H9 (cell line): ENCODE measurements at regions not wholly inside any gene's neighbourhood (a gene's known extent, or its start where the extent isn't known, plus 50 kb on each side); places are given as distances from the start of the nearest gene placed in this dataset.
"Not testable (repeated sequence)": the region's sequence is repeated elsewhere in the genome, so short reads cannot be mapped to it uniquely, and the experiment has no call there.

Experiments used
- DNase-seq: peaks from one replicate; pipeline ENCODE4 v3.0.0-alpha.2; 2017
- H2AFZ ChIP-seq: one replicate; pipeline ENCODE4 v1.6.1; 2013; ENCODE audit warnings: mild to moderate bottlenecking, low read length, control low read depth, moderate library complexity
- H2AK5ac ChIP-seq: 2 replicates; pipeline ENCODE4 v1.6.1; 2013; ENCODE audit warnings: low read length, control low read depth, mixed read lengths; ENCODE audit not compliant: insufficient read length
- H2BK120ac ChIP-seq: one replicate; pipeline ENCODE4 v1.6.1; 2013; ENCODE audit warnings: low read depth, mild to moderate bottlenecking, low read length, control low read depth, inconsistent platforms; ENCODE audit not compliant: poor library complexity, severe bottlenecking
- H2BK12ac ChIP-seq: 2 replicates; pipeline ENCODE4 v1.6.1; 2013; ENCODE audit warnings: low read length, control low read depth, mixed read lengths, low read depth; ENCODE audit not compliant: insufficient read length
- H2BK15ac ChIP-seq: 2 replicates; pipeline ENCODE4 v1.6.1; 2013; ENCODE audit warnings: low read depth, low read length, control low read depth
- H2BK20ac ChIP-seq: one replicate; pipeline ENCODE4 v1.6.1; 2013; ENCODE audit warnings: low read depth, mild to moderate bottlenecking, low read length, control low read depth, inconsistent platforms; ENCODE audit not compliant: poor library complexity, severe bottlenecking
- H2BK5ac ChIP-seq: 2 replicates; pipeline ENCODE4 v1.6.1; 2013; ENCODE audit warnings: low read length, control low read depth, mixed read lengths; ENCODE audit not compliant: insufficient read length
- H3K14ac ChIP-seq: 2 replicates; pipeline ENCODE4 v1.6.1; 2013; ENCODE audit warnings: low read length, control low read depth; ENCODE audit not compliant: insufficient read depth
- H3K18ac ChIP-seq: 2 replicates; pipeline ENCODE4 v1.6.1; 2013; ENCODE audit warnings: low read depth, mild to moderate bottlenecking, mixed read lengths, low read length, control low read depth; ENCODE audit not compliant: insufficient read length
- H3K23ac ChIP-seq: 2 replicates; pipeline ENCODE4 v1.6.1; 2013; ENCODE audit warnings: low read length, control low read depth, mixed read lengths, low read depth; ENCODE audit not compliant: insufficient read length
- H3K23me2 ChIP-seq: 2 replicates; pipeline ENCODE4 v1.6.1; 2013; ENCODE audit warnings: low read depth, mild to moderate bottlenecking, mixed read lengths, low read length, control low read depth; ENCODE audit not compliant: insufficient read length, poor library complexity, severe bottlenecking
- H3K27ac ChIP-seq: 2 replicates; pipeline ENCODE4 v1.5.1; 2013; ENCODE audit warnings: low read length, control low read depth, mixed read lengths, low read depth; ENCODE audit not compliant: insufficient read length
- H3K27me3 ChIP-seq: 2 replicates; pipeline ENCODE4 v1.6.1; 2013; ENCODE audit warnings: low read length, control low read depth, inconsistent platforms; ENCODE audit not compliant: insufficient read depth
- H3K4ac ChIP-seq: 2 replicates; pipeline ENCODE4 v1.6.1; 2013; ENCODE audit warnings: low read depth, mild to moderate bottlenecking, control low read depth, inconsistent platforms, low read length, moderate library complexity
- H3K4me1 ChIP-seq: 2 replicates; pipeline ENCODE4 v1.6.1; 2013; ENCODE audit warnings: low read length, control low read depth, inconsistent platforms; ENCODE audit not compliant: insufficient read depth
- H3K4me2 ChIP-seq: 2 replicates; pipeline ENCODE4 v1.6.1; 2013; ENCODE audit warnings: low read length, control low read depth, mixed read lengths; ENCODE audit not compliant: insufficient read length, insufficient read depth
- H3K56ac ChIP-seq: 2 replicates; pipeline ENCODE4 v1.6.1; 2013; ENCODE audit warnings: low read depth, mild to moderate bottlenecking, mixed read lengths, low read length, control low read depth; ENCODE audit not compliant: insufficient read length
- H3K79me1 ChIP-seq: 2 replicates; pipeline ENCODE4 v1.6.1; 2013; ENCODE audit warnings: low read depth, mild to moderate bottlenecking, moderate library complexity, low read length, control low read depth, inconsistent platforms; ENCODE audit not compliant: insufficient read depth, poor library complexity, severe bottlenecking
- H3K79me2 ChIP-seq: 2 replicates; pipeline ENCODE4 v1.6.1; 2013; ENCODE audit warnings: low read length, control low read depth, inconsistent platforms; ENCODE audit not compliant: insufficient read depth
- H3K9ac ChIP-seq: 2 replicates; pipeline ENCODE4 v1.6.1; 2013; ENCODE audit warnings: low read length, control low read depth, mixed read lengths; ENCODE audit not compliant: insufficient read length; ENCODE audit errors: extremely low read depth
- H3K9me3 ChIP-seq: one replicate; pipeline ENCODE4 v1.6.1; 2013; ENCODE audit warnings: low read depth, low read length, inconsistent platforms; ENCODE audit not compliant: control insufficient read depth
- H3T11ph ChIP-seq: one replicate; pipeline ENCODE4 v1.6.1; 2013; ENCODE audit warnings: mild to moderate bottlenecking, low read length, control low read depth, inconsistent platforms
- H4K20me1 ChIP-seq: one replicate; pipeline ENCODE4 v1.6.1; 2013; ENCODE audit not compliant: control insufficient read depth, insufficient read length, insufficient read depth
- H4K5ac ChIP-seq: 2 replicates; pipeline ENCODE4 v1.6.1; 2013; ENCODE audit warnings: low read depth, mild to moderate bottlenecking, mixed read lengths, low read length, control low read depth; ENCODE audit not compliant: insufficient read length
- H4K8ac ChIP-seq: replicated peaks from 2 replicates; pipeline ENCODE4 v1.6.1; 2013; ENCODE audit warnings: low read length, control low read depth, mixed read lengths, low read depth; ENCODE audit not compliant: insufficient read length
- H4K91ac ChIP-seq: 2 replicates; pipeline ENCODE4 v1.6.1; 2013; ENCODE audit warnings: low read depth, mild to moderate bottlenecking, moderate library complexity, mixed read lengths, low read length, control low read depth; ENCODE audit not compliant: insufficient read length
- H3K27ac Mint-ChIP-seq, 3 experiments: 2 replicates in 2 of 3; 3 replicates in 1 of 3; pipeline ENCODE4 v1.8.0; 2020 to 2021; ENCODE audit warnings: mixed read lengths in 3 of 3, mild to moderate bottlenecking in 1 of 3, moderate library complexity in 1 of 3
- H3K27me3 Mint-ChIP-seq: 2 replicates; pipeline ENCODE4 v1.8.0; 2021; ENCODE audit warnings: low read depth, mild to moderate bottlenecking, moderate library complexity, mixed read lengths
- H3K36me3 Mint-ChIP-seq, 3 experiments: 2 replicates in 2 of 3; 3 replicates in 1 of 3; pipeline ENCODE4 v1.8.0; 2020 to 2021; ENCODE audit warnings: low read depth in 3 of 3, mixed read lengths in 3 of 3; ENCODE audit not compliant: insufficient read depth in 1 of 3
- H3K4me1 Mint-ChIP-seq, 2 experiments: 2 replicates each; pipeline ENCODE4 v1.8.0; 2020; ENCODE audit warnings: mixed read lengths in 2 of 2
- H3K4me3 Mint-ChIP-seq, 2 experiments: 2 replicates in 1 of 2; 3 replicates in 1 of 2; pipeline ENCODE4 v1.8.0; 2020 to 2021; ENCODE audit warnings: mild to moderate bottlenecking in 2 of 2, mixed read lengths in 2 of 2, moderate library complexity in 1 of 2
- H3K9me3 Mint-ChIP-seq, 2 experiments: 2 replicates in 1 of 2; 3 replicates in 1 of 2; pipeline ENCODE4 v1.8.0; 2020; ENCODE audit warnings: mild to moderate bottlenecking in 2 of 2, mixed read lengths in 2 of 2, moderate library complexity in 1 of 2
- WGBS: extraction: QIAGEN DNeasy Blood & Tissue Kit; methylation state at CpG from one replicate; pipeline ENCODE4 v1.1.7; 2013; ENCODE audit warnings: missing lambda C conversion rate, low lambda C conversion rate, mixed read lengths; ENCODE audit not compliant: insufficient read length; ENCODE audit errors: extremely low coverage; 5-methylcytosine and 5-hydroxymethylcytosine counted together
- TF ChIP-seq, protein P1 (sequence below): fragments of 200-600 bp; sonication (generic); conservative IDR thresholded peaks from 3 replicates; pipeline ENCODE4 v1.8.0; 2021; ENCODE audit warnings: antibody characterized with exemption, mild to moderate bottlenecking

DNA sequence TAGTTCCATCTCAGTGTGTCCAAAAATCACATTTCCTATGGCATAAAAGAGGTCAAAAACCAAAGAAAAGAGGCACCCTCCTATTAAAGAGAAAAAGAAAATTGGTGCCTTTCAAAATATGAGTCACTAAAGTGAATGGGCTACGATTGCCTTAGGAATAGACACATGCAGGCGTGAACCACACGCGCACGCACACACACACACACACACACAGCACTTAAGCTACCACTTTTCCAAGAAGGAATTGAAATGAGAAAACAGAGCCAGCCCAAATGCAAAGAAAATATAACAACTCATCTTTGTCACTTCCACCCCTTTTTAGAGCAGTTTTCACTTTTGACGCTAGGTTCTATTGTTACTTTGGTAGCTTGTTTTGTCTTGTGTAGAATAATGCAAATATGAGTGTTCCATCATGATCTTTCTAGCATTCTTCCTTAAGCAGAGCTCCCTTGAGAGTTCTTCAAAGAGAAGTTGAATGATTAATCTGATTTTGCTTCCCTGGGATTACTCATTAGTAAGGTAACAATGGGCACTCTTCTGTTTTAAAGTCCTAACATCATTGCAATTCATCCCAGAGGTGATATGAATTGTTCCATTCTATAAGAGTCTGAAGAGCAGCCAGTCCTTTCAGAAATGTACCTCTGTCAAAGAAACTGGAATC lies 239.2 kb upstream of the GNPDA2 start:
- Histone ChIP-seq H2BK5ac (no peak overlapping the region), H2BK15ac (no peak overlapping the region), H3K56ac (no peak overlapping the region), H2AK5ac (no peak overlapping the region), H3K4me1 (no peaks in the 10 kb centered on the region), H3K9me3 (peaks cover 7% of the 10 kb centered on the region), H3K4me2 (no peak overlapping the region), H2BK120ac (no peak overlapping the region), H4K20me1 (no peaks in the 10 kb centered on the region), H2BK20ac (no peak overlapping the region), H3K9ac (no peak overlapping the region), H3K14ac (no peak overlapping the region), H3K4ac (no peak overlapping the region), H3K27me3 (no peaks in the 10 kb centered on the region), H3T11ph (no peak overlapping the region), H4K5ac (no peak overlapping the region), H3K27ac (no peak overlapping the region), H3K23me2 (no peaks in the 10 kb centered on the region), H4K91ac (no peak overlapping the region), H3K79me2 (no peaks in the 10 kb centered on the region), H3K23ac (no peak overlapping the region), H4K8ac (no peak overlapping the region), H3K18ac (no peak overlapping the region), H2AFZ (no peak overlapping the region), H3K79me1 (no peaks in the 10 kb centered on the region), H2BK12ac (no peak overlapping the region)
- no peaks in the 10 kb centered on the region for H3K4me1 Mint-ChIP-seq
- H3K27me3 Mint-ChIP-seq: no peaks in the 10 kb centered on the region; the same call in 1 of the 2 replicates
- H3K36me3 Mint-ChIP-seq: peaks cover 4 to 16% (median 13%) of the 10 kb centered on the region in 3 experiments; a peak in 6 of 7 replicates
- no CpG with 5 or more reads among the region's 6 CpGs for WGBS
- H3K4me3 Mint-ChIP-seq: no peak overlapping the region
- H3K9me3 Mint-ChIP-seq: peaks cover 20% of the 10 kb centered on the region in 2 experiments
- TF ChIP-seq, protein P1, sequence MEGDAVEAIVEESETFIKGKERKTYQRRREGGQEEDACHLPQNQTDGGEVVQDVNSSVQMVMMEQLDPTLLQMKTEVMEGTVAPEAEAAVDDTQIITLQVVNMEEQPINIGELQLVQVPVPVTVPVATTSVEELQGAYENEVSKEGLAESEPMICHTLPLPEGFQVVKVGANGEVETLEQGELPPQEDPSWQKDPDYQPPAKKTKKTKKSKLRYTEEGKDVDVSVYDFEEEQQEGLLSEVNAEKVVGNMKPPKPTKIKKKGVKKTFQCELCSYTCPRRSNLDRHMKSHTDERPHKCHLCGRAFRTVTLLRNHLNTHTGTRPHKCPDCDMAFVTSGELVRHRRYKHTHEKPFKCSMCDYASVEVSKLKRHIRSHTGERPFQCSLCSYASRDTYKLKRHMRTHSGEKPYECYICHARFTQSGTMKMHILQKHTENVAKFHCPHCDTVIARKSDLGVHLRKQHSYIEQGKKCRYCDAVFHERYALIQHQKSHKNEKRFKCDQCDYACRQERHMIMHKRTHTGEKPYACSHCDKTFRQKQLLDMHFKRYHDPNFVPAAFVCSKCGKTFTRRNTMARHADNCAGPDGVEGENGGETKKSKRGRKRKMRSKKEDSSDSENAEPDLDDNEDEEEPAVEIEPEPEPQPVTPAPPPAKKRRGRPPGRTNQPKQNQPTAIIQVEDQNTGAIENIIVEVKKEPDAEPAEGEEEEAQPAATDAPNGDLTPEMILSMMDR: no peak
- no peak for DNase-seq
- H3K27ac Mint-ChIP-seq: no peak overlapping the region

DNA sequence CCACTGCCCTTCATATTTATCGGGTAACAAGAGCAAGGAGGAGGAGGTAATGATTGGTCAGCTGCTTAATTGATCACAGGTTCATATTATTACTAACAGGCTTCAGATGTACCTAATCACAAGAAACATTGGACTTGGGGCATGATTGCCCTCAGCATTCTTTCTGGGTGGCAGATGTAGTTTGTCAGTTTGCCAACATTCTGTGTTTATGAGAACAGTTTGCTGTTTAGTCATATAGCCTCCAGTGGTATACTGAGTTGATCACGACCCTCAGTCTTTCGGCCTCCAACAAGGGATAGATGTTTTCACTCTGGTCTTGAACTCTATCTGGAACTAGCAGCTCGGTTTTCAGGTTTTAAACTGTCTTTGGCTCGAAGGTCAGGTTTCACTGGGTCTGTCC lies 237.7 kb upstream of the GNPDA2 start:
- H3K27ac ChIP-seq, H3K27me3 ChIP-seq, H3K27me3 Mint-ChIP-seq, DNase-seq, H3K79me1 ChIP-seq, H2BK120ac ChIP-seq, H2BK12ac ChIP-seq, H3K4me1 Mint-ChIP-seq, H2BK20ac ChIP-seq, H4K91ac ChIP-seq, H3K4ac ChIP-seq, H3K4me3 Mint-ChIP-seq, H2AFZ ChIP-seq, H2AK5ac ChIP-seq, H4K8ac ChIP-seq, H3K27ac Mint-ChIP-seq, H4K5ac ChIP-seq, H3K4me1 ChIP-seq, H3K79me2 ChIP-seq, H3K56ac ChIP-seq, H3K23ac ChIP-seq, H4K20me1 ChIP-seq, H3T11ph ChIP-seq, H3K4me2 ChIP-seq, H3K14ac ChIP-seq, H3K9ac ChIP-seq, H2BK15ac ChIP-seq, H2BK5ac ChIP-seq, H3K23me2 ChIP-seq, H3K9me3 ChIP-seq, H3K18ac ChIP-seq: not testable (repeated sequence)
- no CpG with 5 or more reads among the region's 5 CpGs for WGBS
- Mint-ChIP-seq H3K9me3 (peaks cover 20 to 23% of the 10 kb centered on the region in 2 experiments), H3K36me3 (peaks cover 4 to 16% (median 15%) of the 10 kb centered on the region in 3 experiments; a peak in 6 of 7 replicates)
